Stimulated activated CD8-positive, alpha-beta memory T cell treated with anti-CD3 and anti-CD28 coated beads, Interleukin-12 subunit alpha, Interleukin-12 subunit beta, amount 100 ng/mL, for 4 hours (primary cell): ENCODE measurements at regions not wholly inside any gene's neighbourhood (a gene's known extent, or its start where the extent isn't known, plus 50 kb on each side); places are given as distances from the start of the nearest gene placed in this dataset.
A peak's percentile ranks its signal among the peaks of the same experiment; 100 is the strongest.
"Not testable (repeated sequence)": the region's sequence is repeated elsewhere in the genome, so short reads cannot be mapped to it uniquely, and the experiment has no call there.

ENCODE experiments used
- DNase-seq: peaks from one replicate; pipeline ENCODE4 v3.0.0-alpha.2; 2020; ENCODE audit warnings: low read depth

GRCh38 chr6:135129136-135129856 is 51.8 kb upstream of the MYB start:
- no peak for DNase-seq

- peak; percentile 36 for DNase-seq
Observed at GRCh38 chr6:135128268-135128914, 52.7 kb upstream of the MYB start.

DNA sequence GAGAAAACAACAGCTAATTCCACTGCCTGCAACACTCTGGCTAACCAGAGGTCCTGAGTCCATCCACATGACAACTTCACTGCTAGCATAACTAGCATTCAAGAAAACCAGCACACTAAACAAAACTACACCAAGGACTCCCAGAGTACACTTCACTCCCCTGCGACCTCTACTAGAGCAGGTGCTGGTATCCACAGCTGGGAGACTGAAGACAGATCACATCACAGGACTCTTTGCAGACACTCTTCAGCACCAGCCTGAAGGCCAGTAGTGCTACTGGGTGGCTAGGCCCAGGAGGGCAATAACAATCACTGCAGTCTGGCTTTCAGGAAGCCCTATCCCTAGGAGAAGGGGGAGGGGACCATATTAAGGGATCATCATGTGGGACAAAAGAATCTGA is 54.4 kb upstream of the MYB start:
- no peak for DNase-seq

DNA sequence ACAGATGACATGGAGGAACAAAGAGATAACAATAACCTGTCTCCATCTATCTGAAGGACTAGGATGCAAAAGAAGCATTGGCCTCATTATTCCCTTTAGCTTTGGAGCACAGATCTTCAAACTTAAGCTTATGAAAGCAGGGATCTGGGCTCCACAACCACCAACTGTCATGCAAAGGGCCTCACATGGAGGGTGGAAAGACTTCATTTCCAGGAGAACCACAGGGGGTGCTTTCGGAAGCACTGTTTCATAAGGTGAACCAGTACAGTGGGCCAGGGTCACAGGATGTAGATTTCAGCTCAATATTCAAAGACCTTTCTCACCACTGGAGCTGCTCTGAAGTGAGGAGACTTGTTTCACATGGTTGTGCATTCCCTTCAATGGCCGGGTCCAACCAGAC is 55.1 kb upstream of the MYB start:
- no peak for DNase-seq

- DNase-seq, result no peak
Observed at GRCh38 chr6:135121434-135121833, 59.7 kb upstream of the MYB start.

- DNase-seq, result no peak
Observed at GRCh38 chr6:135118134-135118730, 62.9 kb upstream of the MYB start.

DNA sequence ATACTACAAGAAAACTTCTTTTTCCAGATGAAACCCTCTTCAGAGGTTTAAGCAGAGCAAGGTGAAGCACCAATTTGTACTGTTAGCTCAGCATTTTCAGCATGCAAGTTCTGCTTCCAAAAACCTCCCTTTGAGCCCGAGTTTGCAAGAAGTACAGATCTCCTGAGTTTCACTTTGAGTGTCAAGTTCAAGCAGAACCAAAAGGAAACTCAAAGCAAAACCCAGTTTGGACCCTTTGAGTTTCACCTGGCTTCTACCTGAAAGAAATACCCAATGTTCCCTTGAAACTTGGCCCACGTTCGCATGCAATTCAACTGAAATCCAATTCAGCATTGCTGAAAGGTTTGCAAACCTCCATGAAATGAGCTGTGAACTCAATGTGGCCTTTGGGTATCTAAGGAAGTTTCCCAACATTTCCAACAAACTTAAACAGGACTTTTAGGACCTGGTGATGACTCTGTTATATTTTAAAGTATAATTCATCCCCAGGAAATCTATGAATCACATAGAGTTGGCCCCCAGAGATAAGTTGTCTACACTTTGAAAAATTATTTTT is 62.9 kb upstream of the HBS1L start:
- DNase-seq, result no peak

GRCh38 chr6:135116571-135116970 is 61.9 kb upstream of the HBS1L start:
- DNase-seq, result no peak

- DNase-seq, result no peak
Observed at GRCh38 chr6:135115834-135116233, 61.2 kb upstream of the HBS1L start.

GRCh38 chr6:135115411-135115810 is 60.8 kb upstream of the HBS1L start:
- DNase-seq, result no peak

DNA sequence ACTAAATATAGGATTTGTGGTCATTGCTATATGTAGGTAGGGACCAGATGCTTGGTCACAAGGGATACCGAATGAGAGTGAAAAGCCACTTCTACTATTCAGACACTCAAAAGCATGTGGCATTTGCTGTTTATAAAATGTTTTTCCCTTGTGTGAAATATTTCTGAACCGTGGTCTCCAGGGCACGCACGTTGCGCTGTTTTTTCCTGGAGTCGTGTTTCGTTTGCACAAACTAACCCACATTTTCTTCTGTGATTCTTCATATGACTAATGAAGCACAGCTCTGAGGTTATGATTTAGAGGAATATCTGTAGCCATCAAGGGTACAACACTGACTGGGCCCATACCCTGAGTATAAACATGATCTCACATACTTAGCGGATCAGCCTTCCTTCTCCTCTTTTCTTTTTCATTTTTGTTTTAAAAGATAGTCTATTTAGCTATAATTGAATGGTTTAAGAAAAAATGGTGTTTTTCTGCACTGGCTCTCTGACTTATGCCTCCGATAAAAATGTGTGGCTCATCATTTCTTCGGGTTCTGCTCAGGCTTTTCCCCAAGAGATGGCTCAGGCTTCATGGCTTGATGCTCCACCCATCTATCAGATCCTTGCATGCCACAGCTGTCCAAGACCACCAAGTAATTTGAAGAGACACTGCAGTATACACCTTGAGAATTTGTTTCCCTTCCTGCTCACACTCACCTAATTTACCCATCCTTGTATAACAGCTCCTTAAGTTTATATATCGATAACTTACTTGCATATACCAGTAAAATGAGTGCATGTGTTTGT is 59.9 kb upstream of the HBS1L start:
- no peak for DNase-seq

DNA sequence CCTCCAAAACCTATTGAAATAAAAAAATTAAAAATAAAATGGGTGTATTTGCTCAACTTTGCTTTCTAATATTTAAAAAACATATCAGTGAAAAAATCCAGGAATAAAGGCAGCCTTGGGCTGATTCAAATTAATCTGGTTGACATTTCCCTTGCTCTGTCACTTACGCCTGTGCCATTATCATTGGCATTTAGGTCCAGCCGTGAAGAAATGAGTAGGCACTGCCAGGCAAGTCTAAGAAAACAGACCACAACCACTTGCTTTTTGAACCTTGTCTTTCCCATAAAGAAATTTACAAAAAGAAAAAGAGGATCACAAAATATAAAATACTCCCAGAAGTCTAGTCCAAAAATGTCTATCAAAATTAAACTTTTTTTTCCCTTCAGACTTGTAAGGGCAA is 59.2 kb upstream of the HBS1L start:
- no peak for DNase-seq

GRCh38 chr6:135112951-135113350 is 58.3 kb upstream of the HBS1L start:
- DNase-seq, result not testable (repeated sequence)

GRCh38 chr6:135110261-135110781 is 55.7 kb upstream of the HBS1L start:
- DNase-seq, result not testable (repeated sequence)

- DNase-seq, result no peak
Observed at GRCh38 chr6:135109761-135110160, 55.1 kb upstream of the HBS1L start.

DNA sequence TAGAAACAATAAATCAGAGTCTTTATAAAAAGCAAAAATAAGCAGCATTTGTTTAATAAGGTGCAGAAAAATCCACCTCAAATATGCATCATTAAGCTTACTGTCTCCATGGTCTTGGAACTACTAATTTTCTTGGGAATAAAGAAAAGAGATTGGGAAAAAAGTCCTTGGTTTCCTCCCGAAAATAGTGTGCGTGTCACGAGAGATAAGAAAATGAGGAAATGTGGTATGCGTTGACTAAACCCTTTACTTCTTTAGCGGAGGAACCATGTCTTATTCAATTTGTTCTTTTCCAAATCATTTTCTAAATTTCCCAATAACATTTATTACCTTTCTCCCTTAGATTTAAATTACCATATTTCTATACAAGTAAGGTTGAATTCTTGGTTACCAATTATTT is 54.1 kb upstream of the HBS1L start:
- no peak for DNase-seq

DNA sequence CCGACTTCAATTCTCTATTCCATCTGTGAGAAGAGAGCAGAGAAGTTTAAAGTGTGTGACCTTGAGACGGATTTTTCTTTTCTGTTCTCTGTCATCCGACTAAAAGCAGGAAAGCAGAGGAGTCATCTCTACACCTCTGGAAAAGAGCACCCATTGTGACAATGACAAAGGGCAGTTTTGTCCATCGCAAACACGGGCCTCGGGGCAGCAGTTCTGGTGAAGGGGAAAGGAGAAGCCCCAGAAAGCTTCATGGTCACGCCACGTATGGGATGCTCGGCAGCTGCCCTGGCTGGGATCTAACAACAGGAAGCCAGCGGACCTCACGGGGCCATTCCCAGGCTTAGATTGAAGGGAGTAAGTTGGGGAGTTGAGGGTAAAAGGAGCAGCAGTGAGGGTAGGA is 52.0 kb upstream of the HBS1L start:
- no peak for DNase-seq

DNA sequence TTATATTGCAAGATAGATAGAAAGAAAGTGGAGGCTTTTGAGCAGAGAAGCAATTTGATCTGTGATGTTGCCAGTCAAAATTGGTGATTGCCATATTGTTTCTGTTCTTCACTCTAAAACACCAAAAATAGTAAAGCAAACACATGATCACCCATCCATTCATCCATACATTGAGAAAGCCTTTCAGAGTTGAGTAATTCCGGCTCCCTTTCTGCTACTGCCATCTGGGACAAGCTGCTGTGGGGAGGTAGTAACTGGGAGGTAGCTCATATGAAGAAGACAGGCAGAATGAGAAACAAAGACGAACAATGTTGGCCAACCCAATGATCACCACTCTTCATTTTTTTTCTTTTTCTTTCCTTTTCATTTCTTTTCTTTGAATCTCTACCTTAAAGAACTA is 51.1 kb upstream of the HBS1L start:
- DNase-seq, result no peak

DNA sequence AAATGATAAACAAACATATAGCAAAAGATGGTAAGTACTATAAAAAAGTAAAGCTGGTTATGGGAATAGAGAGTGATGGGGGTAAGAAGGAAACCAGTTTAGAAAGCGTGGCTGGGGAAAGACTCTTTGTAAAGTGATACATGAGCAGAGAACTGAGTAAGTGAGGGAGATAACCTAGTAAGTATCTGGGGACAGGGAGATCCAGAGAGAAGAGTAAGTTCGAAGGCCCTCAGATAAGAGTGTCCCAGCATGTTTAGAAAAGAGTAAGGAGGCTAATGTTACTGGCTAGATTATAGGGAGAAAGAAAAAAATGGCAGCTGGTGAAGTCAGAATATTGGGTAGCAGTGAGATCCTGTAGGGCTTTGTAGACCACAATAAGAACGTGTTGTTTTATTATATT is 50.7 kb upstream of the HBS1L start:
- DNase-seq, result no peak
